ENCODE measurements at regions not wholly inside any gene's neighbourhood (a gene's known extent, or its start where the extent isn't known, plus 50 kb on each side); places are given as distances from the start of the nearest gene placed in this dataset.

DNA sequence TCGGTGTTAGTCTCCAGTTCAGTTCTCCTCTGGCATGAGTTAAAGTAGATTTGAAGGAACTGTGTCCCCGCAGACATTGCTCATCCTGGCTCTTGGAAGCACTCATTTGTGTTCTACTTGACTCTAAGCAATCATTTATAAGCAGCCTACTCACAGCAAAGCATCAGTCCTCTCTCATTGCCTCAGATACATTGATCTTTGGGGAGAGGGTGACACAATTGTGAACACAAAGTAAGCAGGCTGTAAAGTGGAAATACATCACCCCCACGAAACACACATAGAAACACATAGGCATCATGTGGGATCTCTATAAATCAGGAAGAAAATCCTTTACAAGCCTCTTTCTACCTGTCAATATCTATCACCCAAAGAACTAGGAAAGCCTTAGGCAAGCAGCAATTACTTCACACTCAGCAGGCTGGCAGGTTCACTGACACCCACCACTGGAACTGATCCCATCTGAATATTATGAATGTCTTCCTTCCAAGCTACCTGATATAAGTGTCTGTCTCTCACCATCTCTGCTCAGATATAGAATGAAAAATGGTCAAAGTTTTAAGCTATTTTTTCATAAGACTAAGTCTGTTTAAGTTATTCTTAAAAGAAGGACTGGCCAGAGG is 675.8 kb downstream of the HACE1 start:
- TF ChIP-seq EZH2 (IDR thresholded peaks at IDR 0.05; ENCODE audit: low read length, unreplicated experiment) (no peak), EZH2phosphoT487 (IDR thresholded peaks at IDR 0.05; ENCODE audit: borderline replicate concordance, low read length) (no peak)
- TF ChIP-seq, protein P1, sequence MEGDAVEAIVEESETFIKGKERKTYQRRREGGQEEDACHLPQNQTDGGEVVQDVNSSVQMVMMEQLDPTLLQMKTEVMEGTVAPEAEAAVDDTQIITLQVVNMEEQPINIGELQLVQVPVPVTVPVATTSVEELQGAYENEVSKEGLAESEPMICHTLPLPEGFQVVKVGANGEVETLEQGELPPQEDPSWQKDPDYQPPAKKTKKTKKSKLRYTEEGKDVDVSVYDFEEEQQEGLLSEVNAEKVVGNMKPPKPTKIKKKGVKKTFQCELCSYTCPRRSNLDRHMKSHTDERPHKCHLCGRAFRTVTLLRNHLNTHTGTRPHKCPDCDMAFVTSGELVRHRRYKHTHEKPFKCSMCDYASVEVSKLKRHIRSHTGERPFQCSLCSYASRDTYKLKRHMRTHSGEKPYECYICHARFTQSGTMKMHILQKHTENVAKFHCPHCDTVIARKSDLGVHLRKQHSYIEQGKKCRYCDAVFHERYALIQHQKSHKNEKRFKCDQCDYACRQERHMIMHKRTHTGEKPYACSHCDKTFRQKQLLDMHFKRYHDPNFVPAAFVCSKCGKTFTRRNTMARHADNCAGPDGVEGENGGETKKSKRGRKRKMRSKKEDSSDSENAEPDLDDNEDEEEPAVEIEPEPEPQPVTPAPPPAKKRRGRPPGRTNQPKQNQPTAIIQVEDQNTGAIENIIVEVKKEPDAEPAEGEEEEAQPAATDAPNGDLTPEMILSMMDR (conservative IDR thresholded peaks at IDR 0.05; ENCODE audit: low read depth, low read length), result no peak

All from PC-3 (cell line).